Fibroblast of lung (primary cell): ENCODE measurements at regions not wholly inside any gene's neighbourhood (a gene's known extent, or its start where the extent isn't known, plus 50 kb on each side); places are given as distances from the start of the nearest gene placed in this dataset.

Experiments used
- CTCF ChIP-seq, 2 donors: IDR thresholded peaks in 1 of 2; conservative IDR thresholded peaks in 1 of 2; 1 replicate in 1 of 2; 2 replicates in 1 of 2; pipeline ENCODE4 v1.5.1; 2011 to 2012; ENCODE audit warnings: low read length in 2 of 2, control low read depth in 1 of 2, inconsistent platforms in 1 of 2, low read depth in 1 of 2, mild to moderate bottlenecking in 1 of 2
- EZH2 ChIP-seq: IDR thresholded peaks from 2 replicates; pipeline ENCODE4 v1.5.1; 2012; ENCODE audit warnings: low read length, control low read depth, mild to moderate bottlenecking; ENCODE audit errors: missing control alignments

GRCh38 chr22:49365910-49366309 is 461.8 kb downstream of the BRD1 start:
- no peak for TF ChIP-seq CTCF (conservative IDR thresholded peaks at IDR 0.05 in 1 of 2, IDR thresholded peaks at IDR 0.05 in 1 of 2; ENCODE audit: low read depth in 1 of 2, low read length in 2 of 2)
- TF ChIP-seq EZH2: no peak
